ENCODE measurements at regions not wholly inside any gene's neighbourhood (a gene's known extent, or its start where the extent isn't known, plus 50 kb on each side); places are given as distances from the start of the nearest gene placed in this dataset.

DNA sequence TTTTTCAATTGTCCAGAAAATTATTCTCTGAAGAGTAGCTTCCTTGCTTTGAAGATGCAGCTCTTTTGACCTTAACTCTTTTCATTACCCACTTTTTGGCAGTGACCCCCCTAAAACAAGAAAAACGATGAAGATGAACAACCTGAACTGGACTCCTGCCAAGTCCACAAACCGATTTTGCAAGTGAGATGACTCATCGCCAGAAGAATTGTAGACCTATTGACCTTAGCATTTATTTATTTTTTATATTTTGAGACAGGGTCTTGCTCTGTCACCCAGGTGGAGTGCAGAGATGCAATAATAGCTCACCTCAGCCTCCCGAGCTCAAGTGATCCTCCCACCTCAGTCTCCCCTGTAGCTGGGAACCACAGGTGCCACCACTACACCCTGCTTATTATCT is 859.2 kb downstream of the GATA3 start:
- no peak overlapping the region for H4K5ac ChIP-seq (ENCODE audit: low read length)
- no CpG with 5 or more reads among the region's 4 CpGs for WGBS (ENCODE audit: extremely low coverage, insufficient coverage, low lambda C conversion rate)
- H2BK5ac ChIP-seq (ENCODE audit: low read length) = no peak overlapping the region
- H3K79me2 ChIP-seq (ENCODE audit: control insufficient read depth, insufficient read depth, low read length) = no peaks in the 10 kb centered on the region
- no peak for DNase-seq
- H2AK5ac ChIP-seq (ENCODE audit: low read length) = no peak overlapping the region
- H3K56ac ChIP-seq (ENCODE audit: low read length) = no peak overlapping the region
- no peaks in the 10 kb centered on the region for H3K27me3 ChIP-seq (ENCODE audit: insufficient read depth, low read length, poor library complexity)
- no peak overlapping the region for H3K27ac ChIP-seq (ENCODE audit: low read depth, low read length)
- H3K9ac ChIP-seq (ENCODE audit: low read length) = no peak overlapping the region
- no peak overlapping the region for H3K4me3 ChIP-seq (ENCODE audit: low read length)
- H3K36me3 ChIP-seq (ENCODE audit: control insufficient read depth, insufficient read depth, low read length) = no peaks in the 10 kb centered on the region
- H4K8ac ChIP-seq (ENCODE audit: low read depth, low read length) = no peak overlapping the region
- H2BK120ac ChIP-seq (ENCODE audit: low read depth, low read length) = no peak overlapping the region
- no peak overlapping the region for H2BK15ac ChIP-seq (replicated peaks; ENCODE audit: low read depth)
- no peaks in the 10 kb centered on the region for H3K4me1 ChIP-seq (ENCODE audit: control insufficient read depth, low read depth, low read length)
- no peak overlapping the region for H3K23ac ChIP-seq (ENCODE audit: low read length)
- no peak overlapping the region for H3K4ac ChIP-seq (ENCODE audit: low read depth, low read length)
- no peak overlapping the region for H3K4me2 ChIP-seq (ENCODE audit: low read length)
- no peak overlapping the region for H3K18ac ChIP-seq (ENCODE audit: low read length)
- H3K79me1 ChIP-seq (ENCODE audit: low read length) = no peaks in the 10 kb centered on the region

DNA sequence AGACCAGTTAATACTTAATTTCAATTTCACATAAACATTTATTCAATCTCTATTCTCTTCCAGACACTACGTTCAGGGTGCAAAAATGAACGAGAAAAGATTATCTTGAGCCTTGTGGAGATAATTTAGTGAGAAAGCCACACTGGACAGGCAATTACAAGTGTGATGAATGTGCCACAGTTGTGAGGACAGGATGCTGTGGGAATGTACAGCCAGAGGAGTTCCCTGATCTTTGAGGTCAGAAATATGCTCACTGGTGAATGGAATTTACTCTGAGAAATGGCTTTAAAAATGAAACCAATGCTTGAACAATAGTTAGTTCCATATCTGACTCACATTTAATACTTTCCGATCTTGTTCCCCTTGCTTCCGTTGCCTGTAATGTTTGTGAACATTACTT is 864.8 kb downstream of the GATA3 start:
- H3K79me1 ChIP-seq (ENCODE audit: low read length) = no peaks in the 10 kb centered on the region
- no peak overlapping the region for H3K9ac ChIP-seq (ENCODE audit: low read length)
- H2BK5ac ChIP-seq (ENCODE audit: low read length) = no peak overlapping the region
- no peak overlapping the region for H3K23ac ChIP-seq (ENCODE audit: low read length)
- DNase-seq = no peak
- H3K27me3 ChIP-seq (ENCODE audit: insufficient read depth, low read length, poor library complexity) = no peaks in the 10 kb centered on the region
- H3K4me2 ChIP-seq (ENCODE audit: low read length) = no peak overlapping the region
- no peak overlapping the region for H4K5ac ChIP-seq (ENCODE audit: low read length)
- no peak overlapping the region for H3K4ac ChIP-seq (ENCODE audit: low read depth, low read length)
- no peak overlapping the region for H4K8ac ChIP-seq (ENCODE audit: low read depth, low read length)
- no peak overlapping the region for H2AK5ac ChIP-seq (ENCODE audit: low read length)
- no peaks in the 10 kb centered on the region for H3K36me3 ChIP-seq (ENCODE audit: control insufficient read depth, insufficient read depth, low read length)
- H3K18ac ChIP-seq (ENCODE audit: low read length) = no peak overlapping the region
- no peak overlapping the region for H3K27ac ChIP-seq (ENCODE audit: low read depth, low read length)
- H3K79me2 ChIP-seq (ENCODE audit: control insufficient read depth, insufficient read depth, low read length) = no peaks in the 10 kb centered on the region
- no peak overlapping the region for H3K4me3 ChIP-seq (ENCODE audit: low read length)
- H3K4me1 ChIP-seq (ENCODE audit: control insufficient read depth, low read depth, low read length) = no peaks in the 10 kb centered on the region
- no CpG with 5 or more reads among the region's 4 CpGs for WGBS (ENCODE audit: extremely low coverage, insufficient coverage, low lambda C conversion rate)
- H2BK120ac ChIP-seq (ENCODE audit: low read depth, low read length) = no peak overlapping the region
- no peak overlapping the region for H2BK15ac ChIP-seq (replicated peaks; ENCODE audit: low read depth)
- H3K56ac ChIP-seq (ENCODE audit: low read length) = no peak overlapping the region

DNA sequence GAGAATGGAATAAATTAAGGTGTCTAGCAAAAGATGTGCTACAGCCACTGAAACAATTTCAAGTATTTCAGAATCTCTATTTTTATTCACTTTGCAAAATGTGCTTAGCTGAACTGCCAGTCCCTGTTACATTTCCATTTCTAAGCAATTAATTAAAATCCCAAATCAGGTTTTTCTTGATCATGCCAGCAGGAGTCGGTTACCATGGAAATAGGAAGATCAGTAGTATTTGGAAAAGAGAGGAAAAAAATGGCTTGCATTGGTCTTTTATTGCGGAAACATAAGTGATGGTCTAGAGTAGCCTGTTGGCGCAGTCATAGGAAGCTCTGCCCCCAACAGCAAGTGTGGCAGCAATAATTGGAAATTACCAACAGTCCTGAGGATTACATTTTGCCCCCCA is 867.1 kb downstream of the GATA3 start:
- Histone ChIP-seq H4K5ac (ENCODE audit: low read length) (no peak overlapping the region), H3K4me2 (ENCODE audit: low read length) (no peak overlapping the region), H2AK5ac (ENCODE audit: low read length) (no peak overlapping the region), H3K27ac (ENCODE audit: low read depth, low read length) (no peak overlapping the region), H3K18ac (ENCODE audit: low read length) (no peak overlapping the region), H2BK15ac (replicated peaks; ENCODE audit: low read depth) (no peak overlapping the region), H3K23ac (ENCODE audit: low read length) (no peak overlapping the region), H4K8ac (ENCODE audit: low read depth, low read length) (no peak overlapping the region), H2BK5ac (ENCODE audit: low read length) (no peak overlapping the region), H3K27me3 (ENCODE audit: insufficient read depth, low read length, poor library complexity) (no peaks in the 10 kb centered on the region), H3K4me3 (ENCODE audit: low read length) (no peak overlapping the region), H3K79me1 (ENCODE audit: low read length) (no peaks in the 10 kb centered on the region), H3K9ac (ENCODE audit: low read length) (no peak overlapping the region), H2BK120ac (ENCODE audit: low read depth, low read length) (no peak overlapping the region), H3K79me2 (ENCODE audit: control insufficient read depth, insufficient read depth, low read length) (no peaks in the 10 kb centered on the region), H3K4ac (ENCODE audit: low read depth, low read length) (no peak overlapping the region), H3K36me3 (ENCODE audit: control insufficient read depth, insufficient read depth, low read length) (no peaks in the 10 kb centered on the region), H3K56ac (ENCODE audit: low read length) (no peak overlapping the region), H3K4me1 (ENCODE audit: control insufficient read depth, low read depth, low read length) (no peaks in the 10 kb centered on the region)
- DNase-seq = no peak
- WGBS (ENCODE audit: extremely low coverage, insufficient coverage, low lambda C conversion rate) = no CpG with 5 or more reads among the region's 3 CpGs

DNA sequence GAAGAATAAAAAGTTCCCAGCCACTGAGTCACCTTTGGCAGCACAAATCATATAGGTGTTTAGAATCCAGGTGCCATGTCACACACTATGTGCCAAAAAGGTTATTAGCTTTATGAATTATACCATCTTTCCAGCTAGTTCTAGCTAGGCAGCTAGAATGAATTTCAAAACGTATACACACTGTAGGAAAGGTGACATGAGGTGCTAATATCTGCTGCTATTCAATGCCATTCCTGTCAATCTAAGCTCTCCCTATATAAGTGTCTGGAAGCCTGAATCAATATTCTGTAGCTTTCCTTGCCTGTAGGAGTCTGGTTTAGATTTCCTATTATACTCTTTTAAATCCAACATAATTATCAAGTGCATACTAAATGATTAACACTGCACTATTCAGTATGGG is 868.6 kb downstream of the GATA3 start:
- H2BK15ac ChIP-seq (replicated peaks; ENCODE audit: low read depth) = no peak overlapping the region
- H3K4me1 ChIP-seq (ENCODE audit: control insufficient read depth, low read depth, low read length) = no peaks in the 10 kb centered on the region
- no peak overlapping the region for H4K8ac ChIP-seq (ENCODE audit: low read depth, low read length)
- no peaks in the 10 kb centered on the region for H3K79me1 ChIP-seq (ENCODE audit: low read length)
- no peaks in the 10 kb centered on the region for H3K79me2 ChIP-seq (ENCODE audit: control insufficient read depth, insufficient read depth, low read length)
- H3K56ac ChIP-seq (ENCODE audit: low read length) = no peak overlapping the region
- H2AK5ac ChIP-seq (ENCODE audit: low read length) = no peak overlapping the region
- no CpG with 5 or more reads among the region's 1 CpG for WGBS (ENCODE audit: extremely low coverage, insufficient coverage, low lambda C conversion rate)
- H3K18ac ChIP-seq (ENCODE audit: low read length) = no peak overlapping the region
- no peaks in the 10 kb centered on the region for H3K27me3 ChIP-seq (ENCODE audit: insufficient read depth, low read length, poor library complexity)
- no peak overlapping the region for H3K4me2 ChIP-seq (ENCODE audit: low read length)
- H4K5ac ChIP-seq (ENCODE audit: low read length) = no peak overlapping the region
- H3K9ac ChIP-seq (ENCODE audit: low read length) = no peak overlapping the region
- H2BK120ac ChIP-seq (ENCODE audit: low read depth, low read length) = no peak overlapping the region
- H3K4ac ChIP-seq (ENCODE audit: low read depth, low read length) = no peak overlapping the region
- H3K27ac ChIP-seq (ENCODE audit: low read depth, low read length) = no peak overlapping the region
- no peaks in the 10 kb centered on the region for H3K36me3 ChIP-seq (ENCODE audit: control insufficient read depth, insufficient read depth, low read length)
- no peak for DNase-seq
- no peak overlapping the region for H2BK5ac ChIP-seq (ENCODE audit: low read length)
- H3K4me3 ChIP-seq (ENCODE audit: low read length) = no peak overlapping the region
- no peak overlapping the region for H3K23ac ChIP-seq (ENCODE audit: low read length)

DNA sequence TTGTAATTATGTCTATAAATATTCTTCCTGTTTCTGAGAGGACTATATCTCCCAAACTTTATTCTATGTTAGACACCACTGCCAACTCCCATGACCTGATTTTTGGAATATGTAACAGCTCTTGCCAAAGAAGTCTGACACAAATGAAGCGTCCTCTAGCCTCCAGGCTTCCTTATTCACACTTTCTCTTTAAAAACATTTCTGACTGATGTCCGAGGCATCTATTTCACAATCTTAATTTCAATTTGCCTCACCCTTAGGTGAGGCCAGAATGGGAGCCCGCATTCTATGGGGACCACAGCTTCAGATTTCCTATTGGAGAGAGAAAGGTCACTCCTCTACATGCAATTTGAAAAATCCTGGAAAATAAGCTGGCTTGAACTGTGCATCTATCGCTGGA is 873.2 kb downstream of the GATA3 start:
- no peak overlapping the region for H2AK5ac ChIP-seq (ENCODE audit: low read length)
- no peaks in the 10 kb centered on the region for H3K36me3 ChIP-seq (ENCODE audit: control insufficient read depth, insufficient read depth, low read length)
- no peaks in the 10 kb centered on the region for H3K79me1 ChIP-seq (ENCODE audit: low read length)
- no CpG with 5 or more reads among the region's 4 CpGs for WGBS (ENCODE audit: extremely low coverage, insufficient coverage, low lambda C conversion rate)
- no peak overlapping the region for H3K9ac ChIP-seq (ENCODE audit: low read length)
- no peak overlapping the region for H3K56ac ChIP-seq (ENCODE audit: low read length)
- no peak overlapping the region for H4K5ac ChIP-seq (ENCODE audit: low read length)
- no peak overlapping the region for H3K27ac ChIP-seq (ENCODE audit: low read depth, low read length)
- H3K4me3 ChIP-seq (ENCODE audit: low read length) = no peak overlapping the region
- no peak overlapping the region for H4K8ac ChIP-seq (ENCODE audit: low read depth, low read length)
- H3K18ac ChIP-seq (ENCODE audit: low read length) = no peak overlapping the region
- no peak overlapping the region for H2BK5ac ChIP-seq (ENCODE audit: low read length)
- no peaks in the 10 kb centered on the region for H3K79me2 ChIP-seq (ENCODE audit: control insufficient read depth, insufficient read depth, low read length)
- H3K4ac ChIP-seq (ENCODE audit: low read depth, low read length) = no peak overlapping the region
- no peak overlapping the region for H3K4me2 ChIP-seq (ENCODE audit: low read length)
- no peak overlapping the region for H2BK120ac ChIP-seq (ENCODE audit: low read depth, low read length)
- DNase-seq = no peak
- H3K23ac ChIP-seq (ENCODE audit: low read length) = no peak overlapping the region
- H3K4me1 ChIP-seq (ENCODE audit: control insufficient read depth, low read depth, low read length) = no peaks in the 10 kb centered on the region
- no peak overlapping the region for H2BK15ac ChIP-seq (replicated peaks; ENCODE audit: low read depth)
- H3K27me3 ChIP-seq (ENCODE audit: insufficient read depth, low read length, poor library complexity) = no peaks in the 10 kb centered on the region

DNA sequence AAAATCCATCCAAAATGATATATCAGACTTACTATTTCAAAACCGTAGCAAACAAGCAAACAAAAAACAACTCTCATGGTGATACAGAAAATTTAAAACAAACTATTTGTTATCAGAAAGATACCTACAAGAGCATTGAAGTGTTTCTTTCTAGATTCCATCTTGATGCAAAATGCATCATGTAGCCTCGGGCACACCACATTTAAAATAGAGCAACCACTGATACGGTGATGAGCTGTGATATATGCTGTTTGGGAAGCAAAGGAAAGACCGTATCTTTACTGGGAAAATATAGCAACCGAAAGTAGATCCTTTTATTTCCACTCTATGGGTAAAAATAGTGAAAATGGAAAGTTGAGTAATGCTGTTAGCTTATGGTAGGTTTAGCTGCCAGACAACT is 892.0 kb downstream of the GATA3 start:
- H3K4me3 ChIP-seq (ENCODE audit: low read length) = no peak overlapping the region
- WGBS (ENCODE audit: extremely low coverage, insufficient coverage, low lambda C conversion rate) = no CpG with 5 or more reads among the region's 5 CpGs
- no peak overlapping the region for H2BK5ac ChIP-seq (ENCODE audit: low read length)
- no peaks in the 10 kb centered on the region for H3K4me1 ChIP-seq (ENCODE audit: control insufficient read depth, low read depth, low read length)
- H3K4me2 ChIP-seq (ENCODE audit: low read length) = no peak overlapping the region
- H3K56ac ChIP-seq (ENCODE audit: low read length) = no peak overlapping the region
- no peaks in the 10 kb centered on the region for H3K79me2 ChIP-seq (ENCODE audit: control insufficient read depth, insufficient read depth, low read length)
- DNase-seq = no peak
- H3K79me1 ChIP-seq (ENCODE audit: low read length) = no peaks in the 10 kb centered on the region
- H4K5ac ChIP-seq (ENCODE audit: low read length) = no peak overlapping the region
- no peak overlapping the region for H2BK15ac ChIP-seq (replicated peaks; ENCODE audit: low read depth)
- H3K18ac ChIP-seq (ENCODE audit: low read length) = no peak overlapping the region
- no peak overlapping the region for H3K9ac ChIP-seq (ENCODE audit: low read length)
- H3K23ac ChIP-seq (ENCODE audit: low read length) = no peak overlapping the region
- H2AK5ac ChIP-seq (ENCODE audit: low read length) = no peak overlapping the region
- no peak overlapping the region for H4K8ac ChIP-seq (ENCODE audit: low read depth, low read length)
- no peak overlapping the region for H3K4ac ChIP-seq (ENCODE audit: low read depth, low read length)
- H2BK120ac ChIP-seq (ENCODE audit: low read depth, low read length) = no peak overlapping the region
- no peaks in the 10 kb centered on the region for H3K36me3 ChIP-seq (ENCODE audit: control insufficient read depth, insufficient read depth, low read length)
- no peaks in the 10 kb centered on the region for H3K27me3 ChIP-seq (ENCODE audit: insufficient read depth, low read length, poor library complexity)
- H3K27ac ChIP-seq (ENCODE audit: low read depth, low read length) = no peak overlapping the region

Measured in mesendoderm (in vitro differentiated cells).